H9 (cell line): ENCODE measurements at regions not wholly inside any gene's neighbourhood (a gene's known extent, or its start where the extent isn't known, plus 50 kb on each side); places are given as distances from the start of the nearest gene placed in this dataset.

Experiments used
- DNase-seq: peaks from one replicate; pipeline ENCODE4 v3.0.0-alpha.2; 2017
- H2AFZ ChIP-seq: one replicate; pipeline ENCODE4 v1.6.1; 2013; ENCODE audit warnings: mild to moderate bottlenecking, low read length, control low read depth, moderate library complexity
- H2AK5ac ChIP-seq: 2 replicates; pipeline ENCODE4 v1.6.1; 2013; ENCODE audit warnings: low read length, control low read depth, mixed read lengths; ENCODE audit not compliant: insufficient read length
- H2BK120ac ChIP-seq: one replicate; pipeline ENCODE4 v1.6.1; 2013; ENCODE audit warnings: low read depth, mild to moderate bottlenecking, low read length, control low read depth, inconsistent platforms; ENCODE audit not compliant: poor library complexity, severe bottlenecking
- H2BK12ac ChIP-seq: 2 replicates; pipeline ENCODE4 v1.6.1; 2013; ENCODE audit warnings: low read length, control low read depth, mixed read lengths, low read depth; ENCODE audit not compliant: insufficient read length
- H2BK15ac ChIP-seq: 2 replicates; pipeline ENCODE4 v1.6.1; 2013; ENCODE audit warnings: low read depth, low read length, control low read depth
- H2BK20ac ChIP-seq: one replicate; pipeline ENCODE4 v1.6.1; 2013; ENCODE audit warnings: low read depth, mild to moderate bottlenecking, low read length, control low read depth, inconsistent platforms; ENCODE audit not compliant: poor library complexity, severe bottlenecking
- H2BK5ac ChIP-seq: 2 replicates; pipeline ENCODE4 v1.6.1; 2013; ENCODE audit warnings: low read length, control low read depth, mixed read lengths; ENCODE audit not compliant: insufficient read length
- H3K14ac ChIP-seq: 2 replicates; pipeline ENCODE4 v1.6.1; 2013; ENCODE audit warnings: low read length, control low read depth; ENCODE audit not compliant: insufficient read depth
- H3K18ac ChIP-seq: 2 replicates; pipeline ENCODE4 v1.6.1; 2013; ENCODE audit warnings: low read depth, mild to moderate bottlenecking, mixed read lengths, low read length, control low read depth; ENCODE audit not compliant: insufficient read length
- H3K23ac ChIP-seq: 2 replicates; pipeline ENCODE4 v1.6.1; 2013; ENCODE audit warnings: low read length, control low read depth, mixed read lengths, low read depth; ENCODE audit not compliant: insufficient read length
- H3K23me2 ChIP-seq: 2 replicates; pipeline ENCODE4 v1.6.1; 2013; ENCODE audit warnings: low read depth, mild to moderate bottlenecking, mixed read lengths, low read length, control low read depth; ENCODE audit not compliant: insufficient read length, poor library complexity, severe bottlenecking
- H3K27ac ChIP-seq: 2 replicates; pipeline ENCODE4 v1.5.1; 2013; ENCODE audit warnings: low read length, control low read depth, mixed read lengths, low read depth; ENCODE audit not compliant: insufficient read length
- H3K27me3 ChIP-seq: 2 replicates; pipeline ENCODE4 v1.6.1; 2013; ENCODE audit warnings: low read length, control low read depth, inconsistent platforms; ENCODE audit not compliant: insufficient read depth
- H3K4ac ChIP-seq: 2 replicates; pipeline ENCODE4 v1.6.1; 2013; ENCODE audit warnings: low read depth, mild to moderate bottlenecking, control low read depth, inconsistent platforms, low read length, moderate library complexity
- H3K4me1 ChIP-seq: 2 replicates; pipeline ENCODE4 v1.6.1; 2013; ENCODE audit warnings: low read length, control low read depth, inconsistent platforms; ENCODE audit not compliant: insufficient read depth
- H3K4me2 ChIP-seq: 2 replicates; pipeline ENCODE4 v1.6.1; 2013; ENCODE audit warnings: low read length, control low read depth, mixed read lengths; ENCODE audit not compliant: insufficient read length, insufficient read depth
- H3K56ac ChIP-seq: 2 replicates; pipeline ENCODE4 v1.6.1; 2013; ENCODE audit warnings: low read depth, mild to moderate bottlenecking, mixed read lengths, low read length, control low read depth; ENCODE audit not compliant: insufficient read length
- H3K79me1 ChIP-seq: 2 replicates; pipeline ENCODE4 v1.6.1; 2013; ENCODE audit warnings: low read depth, mild to moderate bottlenecking, moderate library complexity, low read length, control low read depth, inconsistent platforms; ENCODE audit not compliant: insufficient read depth, poor library complexity, severe bottlenecking
- H3K79me2 ChIP-seq: 2 replicates; pipeline ENCODE4 v1.6.1; 2013; ENCODE audit warnings: low read length, control low read depth, inconsistent platforms; ENCODE audit not compliant: insufficient read depth
- H3K9ac ChIP-seq: 2 replicates; pipeline ENCODE4 v1.6.1; 2013; ENCODE audit warnings: low read length, control low read depth, mixed read lengths; ENCODE audit not compliant: insufficient read length; ENCODE audit errors: extremely low read depth
- H3K9me3 ChIP-seq: one replicate; pipeline ENCODE4 v1.6.1; 2013; ENCODE audit warnings: low read depth, low read length, inconsistent platforms; ENCODE audit not compliant: control insufficient read depth
- H3T11ph ChIP-seq: one replicate; pipeline ENCODE4 v1.6.1; 2013; ENCODE audit warnings: mild to moderate bottlenecking, low read length, control low read depth, inconsistent platforms
- H4K20me1 ChIP-seq: one replicate; pipeline ENCODE4 v1.6.1; 2013; ENCODE audit not compliant: control insufficient read depth, insufficient read length, insufficient read depth
- H4K5ac ChIP-seq: 2 replicates; pipeline ENCODE4 v1.6.1; 2013; ENCODE audit warnings: low read depth, mild to moderate bottlenecking, mixed read lengths, low read length, control low read depth; ENCODE audit not compliant: insufficient read length
- H4K8ac ChIP-seq: replicated peaks from 2 replicates; pipeline ENCODE4 v1.6.1; 2013; ENCODE audit warnings: low read length, control low read depth, mixed read lengths, low read depth; ENCODE audit not compliant: insufficient read length
- H4K91ac ChIP-seq: 2 replicates; pipeline ENCODE4 v1.6.1; 2013; ENCODE audit warnings: low read depth, mild to moderate bottlenecking, moderate library complexity, mixed read lengths, low read length, control low read depth; ENCODE audit not compliant: insufficient read length
- H3K27ac Mint-ChIP-seq, 3 experiments: 2 replicates in 2 of 3; 3 replicates in 1 of 3; pipeline ENCODE4 v1.8.0; 2020 to 2021; ENCODE audit warnings: mixed read lengths in 3 of 3, mild to moderate bottlenecking in 1 of 3, moderate library complexity in 1 of 3
- H3K27me3 Mint-ChIP-seq: 2 replicates; pipeline ENCODE4 v1.8.0; 2021; ENCODE audit warnings: low read depth, mild to moderate bottlenecking, moderate library complexity, mixed read lengths
- H3K36me3 Mint-ChIP-seq, 3 experiments: 2 replicates in 2 of 3; 3 replicates in 1 of 3; pipeline ENCODE4 v1.8.0; 2020 to 2021; ENCODE audit warnings: low read depth in 3 of 3, mixed read lengths in 3 of 3; ENCODE audit not compliant: insufficient read depth in 1 of 3
- H3K4me1 Mint-ChIP-seq, 2 experiments: 2 replicates each; pipeline ENCODE4 v1.8.0; 2020; ENCODE audit warnings: mixed read lengths in 2 of 2
- H3K4me3 Mint-ChIP-seq, 2 experiments: 2 replicates in 1 of 2; 3 replicates in 1 of 2; pipeline ENCODE4 v1.8.0; 2020 to 2021; ENCODE audit warnings: mild to moderate bottlenecking in 2 of 2, mixed read lengths in 2 of 2, moderate library complexity in 1 of 2
- H3K9me3 Mint-ChIP-seq, 2 experiments: 2 replicates in 1 of 2; 3 replicates in 1 of 2; pipeline ENCODE4 v1.8.0; 2020; ENCODE audit warnings: mild to moderate bottlenecking in 2 of 2, mixed read lengths in 2 of 2, moderate library complexity in 1 of 2
- CTCF ChIP-seq: fragments of 200-600 bp; sonication (generic); conservative IDR thresholded peaks from 3 replicates; pipeline ENCODE4 v1.8.0; 2021; ENCODE audit warnings: antibody characterized with exemption, mild to moderate bottlenecking
- WGBS: extraction: QIAGEN DNeasy Blood & Tissue Kit; methylation state at CpG from one replicate; pipeline ENCODE4 v1.1.7; 2013; ENCODE audit warnings: missing lambda C conversion rate, low lambda C conversion rate, mixed read lengths; ENCODE audit not compliant: insufficient read length; ENCODE audit errors: extremely low coverage; 5-methylcytosine and 5-hydroxymethylcytosine counted together

GRCh38 chr21:23633447-23633940 lies 1973.8 kb downstream of the MRPL39 start:
- Histone ChIP-seq H4K91ac (no peak overlapping the region), H3T11ph (no peak overlapping the region), H3K4me1 (no peaks in the 10 kb centered on the region), H3K56ac (no peak overlapping the region), H3K18ac (no peak overlapping the region), H2BK15ac (no peak overlapping the region), H4K5ac (no peak overlapping the region), H2BK20ac (no peak overlapping the region), H3K9ac (no peak overlapping the region), H2BK120ac (no peak overlapping the region), H3K27ac (no peak overlapping the region), H3K9me3 (no peaks in the 10 kb centered on the region), H3K79me1 (no peaks in the 10 kb centered on the region), H2BK12ac (no peak overlapping the region), H2BK5ac (no peak overlapping the region), H4K20me1 (no peaks in the 10 kb centered on the region), H2AK5ac (no peak overlapping the region), H2AFZ (no peak overlapping the region), H3K14ac (no peak overlapping the region), H3K4ac (no peak overlapping the region), H3K79me2 (no peaks in the 10 kb centered on the region), H3K27me3 (no peaks in the 10 kb centered on the region), H3K23ac (no peak overlapping the region), H3K4me2 (no peak overlapping the region), H3K23me2 (no peaks in the 10 kb centered on the region), H4K8ac (no peak overlapping the region)
- DNase-seq = no peak
- no CpG with 5 or more reads among the region's 5 CpGs for WGBS
- no peak overlapping the region for H3K27ac Mint-ChIP-seq
- peaks cover 10 to 46% of the 10 kb centered on the region in 2 experiments; a peak in 4 of 5 replicates for H3K9me3 Mint-ChIP-seq
- H3K36me3 Mint-ChIP-seq = no peaks in the 10 kb centered on the region; a peak in 1 of 7 replicates
- no peak for TF ChIP-seq CTCF
- H3K4me3 Mint-ChIP-seq = no peak overlapping the region
- H3K4me1 Mint-ChIP-seq = no peaks in the 10 kb centered on the region
- H3K27me3 Mint-ChIP-seq = no peaks in the 10 kb centered on the region
